WTC11 (cell line): ENCODE measurements at regions not wholly inside any gene's neighbourhood (a gene's known extent, or its start where the extent isn't known, plus 50 kb on each side); places are given as distances from the start of the nearest gene placed in this dataset.

Source experiments
- ATAC-seq: fragments of 200-7000 bp; cut with Tn5 transposase; 2 replicates; pipeline ENCODE4 v1.10.0; 2021; ENCODE audit warnings: mild to moderate bottlenecking, moderate library complexity
- CTCF ChIA-PET: fragments of 300-600 bp; sonication (Branson Sonifier 250); formaldehyde crosslinking; loops from one replicate; lab custom pipeline; 2021; ENCODE audit warnings: antibody characterized with exemption; lab: Charles Lee
- POLR2A ChIA-PET: fragments of 350-600 bp; sonication (Branson Sonifier 250); formaldehyde crosslinking; loops from one replicate; lab custom pipeline; 2021; ENCODE audit warnings: antibody characterized with exemption; lab: Charles Lee
- DNase-seq: peaks from one replicate; pipeline ENCODE4 v3.0.0; 2021; ENCODE audit warnings: low spot score
- H3K27ac Mint-ChIP-seq: 2 replicates; pipeline ENCODE4 v1.8.0; 2021; ENCODE audit warnings: mixed read lengths
- H3K27me3 Mint-ChIP-seq: 2 replicates; pipeline ENCODE4 v1.8.0; 2021; ENCODE audit warnings: low read depth, mild to moderate bottlenecking, moderate library complexity, mixed read lengths
- H3K36me3 Mint-ChIP-seq: 2 replicates; pipeline ENCODE4 v1.8.0; 2021; ENCODE audit warnings: mixed read lengths
- H3K4me1 Mint-ChIP-seq: 2 replicates; pipeline ENCODE4 v1.8.0; 2022; ENCODE audit warnings: mixed read lengths
- H3K4me3 Mint-ChIP-seq: 2 replicates; pipeline ENCODE4 v1.8.0; 2021; ENCODE audit warnings: mild to moderate bottlenecking, moderate library complexity, mixed read lengths
- H3K9me3 Mint-ChIP-seq: 2 replicates; pipeline ENCODE4 v1.8.0; 2021; ENCODE audit warnings: mixed read lengths
- AFF4 ChIP-seq: sonication (generic); formaldehyde crosslinking; IDR thresholded peaks from 2 replicates; pipeline ENCODE4 v1.8.1; 2023; ENCODE audit warnings: mild to moderate bottlenecking, missing genetic modification reagents, borderline replicate concordance
- CDX4 ChIP-seq: fragments of 250-450 bp; sonication (Bioruptor Pico); IDR thresholded peaks from 2 replicates; pipeline ENCODE4 v1.9.0; 2021; ENCODE audit warnings: moderate library complexity, mild to moderate bottlenecking, inconsistent platforms, borderline replicate concordance
- ELF4 ChIP-seq: sonication (generic); formaldehyde crosslinking; IDR thresholded peaks from 2 replicates; pipeline ENCODE4 v1.8.1; 2022; ENCODE audit warnings: low read depth, mild to moderate bottlenecking, moderate library complexity, missing genetic modification reagents
- NFE2L1 ChIP-seq: sonication (generic); formaldehyde crosslinking; IDR thresholded peaks from 2 replicates; pipeline ENCODE4 v1.8.1; 2023; ENCODE audit warnings: missing genetic modification reagents
- ZNF281 ChIP-seq: sonication (generic); formaldehyde crosslinking; IDR thresholded peaks from 2 replicates; pipeline ENCODE4 v1.8.0; 2023; ENCODE audit warnings: mild to moderate bottlenecking, missing genetic modification reagents
- ZNF317 ChIP-seq: sonication (generic); formaldehyde crosslinking; IDR thresholded peaks from 2 replicates; pipeline ENCODE4 v1.8.1; 2023; ENCODE audit warnings: low read depth, mild to moderate bottlenecking, moderate library complexity, missing genetic modification reagents, borderline replicate concordance
- TF ChIP-seq, protein P1 (sequence below): sonication (generic); formaldehyde crosslinking; IDR thresholded peaks from 2 replicates; pipeline ENCODE4 v1.8.1; 2022; ENCODE audit warnings: low read depth, mild to moderate bottlenecking, moderate library complexity, missing genetic modification reagents, borderline replicate concordance
- TF ChIP-seq, protein P2 (sequence below): fragments of 250-450 bp; sonication (Bioruptor Pico); IDR thresholded peaks from 2 replicates; pipeline ENCODE4 v1.9.0; 2021; ENCODE audit warnings: mild to moderate bottlenecking, borderline replicate concordance
- TF ChIP-seq, protein P3 (sequence below): sonication (generic); formaldehyde crosslinking; IDR thresholded peaks from 2 replicates; pipeline ENCODE4 v1.8.0; 2022; ENCODE audit warnings: mild to moderate bottlenecking, missing genetic modification reagents
- TF ChIP-seq, protein P4 (sequence below): sonication (generic); formaldehyde crosslinking; IDR thresholded peaks from 2 replicates; pipeline ENCODE4 v1.8.1; 2022; ENCODE audit warnings: low read depth, missing genetic modification reagents, borderline replicate concordance

GRCh38 chr3:191529992-191530391, 69.0 kb downstream of the PYDC2 start:
- CTCF ChIA-PET, result no interaction called here
- Mint-ChIP-seq H3K9me3 (no peaks in the 10 kb centered on the region), H3K27ac (no peak overlapping the region), H3K27me3 (no peaks in the 10 kb centered on the region), H3K4me1 (no peaks in the 10 kb centered on the region), H3K36me3 (no peaks in the 10 kb centered on the region), H3K4me3 (no peak overlapping the region)
- no peak for DNase-seq
- TF ChIP-seq ZNF281 (CRISPR knock-in tag) (no peak), AFF4 (CRISPR knock-in tag) (no peak), ZNF317 (CRISPR knock-in tag) (no peak), NFE2L1 (CRISPR knock-in tag) (no peak), ELF4 (CRISPR knock-in tag) (no peak), CDX4 (CRISPR knock-in tag) (no peak)
- TF ChIP-seq, protein P1, sequence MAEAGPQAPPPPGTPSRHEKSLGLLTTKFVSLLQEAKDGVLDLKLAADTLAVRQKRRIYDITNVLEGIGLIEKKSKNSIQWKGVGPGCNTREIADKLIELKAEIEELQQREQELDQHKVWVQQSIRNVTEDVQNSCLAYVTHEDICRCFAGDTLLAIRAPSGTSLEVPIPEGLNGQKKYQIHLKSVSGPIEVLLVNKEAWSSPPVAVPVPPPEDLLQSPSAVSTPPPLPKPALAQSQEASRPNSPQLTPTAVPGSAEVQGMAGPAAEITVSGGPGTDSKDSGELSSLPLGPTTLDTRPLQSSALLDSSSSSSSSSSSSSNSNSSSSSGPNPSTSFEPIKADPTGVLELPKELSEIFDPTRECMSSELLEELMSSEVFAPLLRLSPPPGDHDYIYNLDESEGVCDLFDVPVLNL (CRISPR knock-in tag), result no peak
- TF ChIP-seq, protein P2, sequence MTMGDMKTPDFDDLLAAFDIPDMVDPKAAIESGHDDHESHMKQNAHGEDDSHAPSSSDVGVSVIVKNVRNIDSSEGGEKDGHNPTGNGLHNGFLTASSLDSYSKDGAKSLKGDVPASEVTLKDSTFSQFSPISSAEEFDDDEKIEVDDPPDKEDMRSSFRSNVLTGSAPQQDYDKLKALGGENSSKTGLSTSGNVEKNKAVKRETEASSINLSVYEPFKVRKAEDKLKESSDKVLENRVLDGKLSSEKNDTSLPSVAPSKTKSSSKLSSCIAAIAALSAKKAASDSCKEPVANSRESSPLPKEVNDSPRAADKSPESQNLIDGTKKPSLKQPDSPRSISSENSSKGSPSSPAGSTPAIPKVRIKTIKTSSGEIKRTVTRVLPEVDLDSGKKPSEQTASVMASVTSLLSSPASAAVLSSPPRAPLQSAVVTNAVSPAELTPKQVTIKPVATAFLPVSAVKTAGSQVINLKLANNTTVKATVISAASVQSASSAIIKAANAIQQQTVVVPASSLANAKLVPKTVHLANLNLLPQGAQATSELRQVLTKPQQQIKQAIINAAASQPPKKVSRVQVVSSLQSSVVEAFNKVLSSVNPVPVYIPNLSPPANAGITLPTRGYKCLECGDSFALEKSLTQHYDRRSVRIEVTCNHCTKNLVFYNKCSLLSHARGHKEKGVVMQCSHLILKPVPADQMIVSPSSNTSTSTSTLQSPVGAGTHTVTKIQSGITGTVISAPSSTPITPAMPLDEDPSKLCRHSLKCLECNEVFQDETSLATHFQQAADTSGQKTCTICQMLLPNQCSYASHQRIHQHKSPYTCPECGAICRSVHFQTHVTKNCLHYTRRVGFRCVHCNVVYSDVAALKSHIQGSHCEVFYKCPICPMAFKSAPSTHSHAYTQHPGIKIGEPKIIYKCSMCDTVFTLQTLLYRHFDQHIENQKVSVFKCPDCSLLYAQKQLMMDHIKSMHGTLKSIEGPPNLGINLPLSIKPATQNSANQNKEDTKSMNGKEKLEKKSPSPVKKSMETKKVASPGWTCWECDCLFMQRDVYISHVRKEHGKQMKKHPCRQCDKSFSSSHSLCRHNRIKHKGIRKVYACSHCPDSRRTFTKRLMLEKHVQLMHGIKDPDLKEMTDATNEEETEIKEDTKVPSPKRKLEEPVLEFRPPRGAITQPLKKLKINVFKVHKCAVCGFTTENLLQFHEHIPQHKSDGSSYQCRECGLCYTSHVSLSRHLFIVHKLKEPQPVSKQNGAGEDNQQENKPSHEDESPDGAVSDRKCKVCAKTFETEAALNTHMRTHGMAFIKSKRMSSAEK (CRISPR knock-in tag), result no peak
- TF ChIP-seq, protein P3, sequence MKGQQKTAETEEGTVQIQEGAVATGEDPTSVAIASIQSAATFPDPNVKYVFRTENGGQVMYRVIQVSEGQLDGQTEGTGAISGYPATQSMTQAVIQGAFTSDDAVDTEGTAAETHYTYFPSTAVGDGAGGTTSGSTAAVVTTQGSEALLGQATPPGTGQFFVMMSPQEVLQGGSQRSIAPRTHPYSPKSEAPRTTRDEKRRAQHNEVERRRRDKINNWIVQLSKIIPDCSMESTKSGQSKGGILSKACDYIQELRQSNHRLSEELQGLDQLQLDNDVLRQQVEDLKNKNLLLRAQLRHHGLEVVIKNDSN, result no peak
- POLR2A ChIA-PET, result no interaction called here
- no peak for ATAC-seq

DNA sequence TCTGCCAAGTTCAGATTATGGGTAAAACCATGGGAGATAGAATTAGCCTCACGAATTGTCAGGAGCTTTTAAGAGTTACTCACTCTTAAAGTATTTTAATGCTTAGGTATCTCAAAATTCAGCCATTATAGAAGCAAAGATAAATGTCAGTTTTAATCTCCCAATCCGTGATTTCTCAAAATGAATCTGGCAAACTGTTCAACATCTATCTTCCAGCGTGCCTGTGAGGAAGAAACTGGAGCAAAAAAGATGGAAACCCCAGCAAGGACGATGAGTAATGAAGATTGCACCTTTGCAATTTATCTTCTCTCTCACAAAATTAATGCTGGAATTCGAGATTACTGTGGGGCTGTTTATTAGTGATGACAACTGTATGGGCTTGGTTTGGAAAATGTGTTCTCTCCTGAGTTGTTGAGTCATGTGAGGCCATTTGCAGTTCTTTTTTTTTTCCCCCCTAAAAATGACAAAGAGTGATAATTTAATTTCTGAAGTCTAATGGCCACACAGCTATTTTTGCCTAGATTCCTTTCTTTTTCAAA, 70.5 kb downstream of the PYDC2 start:
- Mint-ChIP-seq H3K27me3 (no peaks in the 10 kb centered on the region), H3K4me1 (no peaks in the 10 kb centered on the region), H3K27ac (no peak overlapping the region), H3K36me3 (no peaks in the 10 kb centered on the region), H3K4me3 (no peak overlapping the region), H3K9me3 (no peaks in the 10 kb centered on the region)
- no peak for DNase-seq
- TF ChIP-seq, protein P4, sequence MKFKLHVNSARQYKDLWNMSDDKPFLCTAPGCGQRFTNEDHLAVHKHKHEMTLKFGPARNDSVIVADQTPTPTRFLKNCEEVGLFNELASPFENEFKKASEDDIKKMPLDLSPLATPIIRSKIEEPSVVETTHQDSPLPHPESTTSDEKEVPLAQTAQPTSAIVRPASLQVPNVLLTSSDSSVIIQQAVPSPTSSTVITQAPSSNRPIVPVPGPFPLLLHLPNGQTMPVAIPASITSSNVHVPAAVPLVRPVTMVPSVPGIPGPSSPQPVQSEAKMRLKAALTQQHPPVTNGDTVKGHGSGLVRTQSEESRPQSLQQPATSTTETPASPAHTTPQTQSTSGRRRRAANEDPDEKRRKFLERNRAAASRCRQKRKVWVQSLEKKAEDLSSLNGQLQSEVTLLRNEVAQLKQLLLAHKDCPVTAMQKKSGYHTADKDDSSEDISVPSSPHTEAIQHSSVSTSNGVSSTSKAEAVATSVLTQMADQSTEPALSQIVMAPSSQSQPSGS (CRISPR knock-in tag), result no peak
- TF ChIP-seq, protein P1 (CRISPR knock-in tag), result no peak
- CTCF ChIA-PET, result no interaction called here
- ATAC-seq, result no peak
- POLR2A ChIA-PET, result no interaction called here
